ENCODE measurements at regions not wholly inside any gene's neighbourhood (a gene's known extent, or its start where the extent isn't known, plus 50 kb on each side); places are given as distances from the start of the nearest gene placed in this dataset.

DNA sequence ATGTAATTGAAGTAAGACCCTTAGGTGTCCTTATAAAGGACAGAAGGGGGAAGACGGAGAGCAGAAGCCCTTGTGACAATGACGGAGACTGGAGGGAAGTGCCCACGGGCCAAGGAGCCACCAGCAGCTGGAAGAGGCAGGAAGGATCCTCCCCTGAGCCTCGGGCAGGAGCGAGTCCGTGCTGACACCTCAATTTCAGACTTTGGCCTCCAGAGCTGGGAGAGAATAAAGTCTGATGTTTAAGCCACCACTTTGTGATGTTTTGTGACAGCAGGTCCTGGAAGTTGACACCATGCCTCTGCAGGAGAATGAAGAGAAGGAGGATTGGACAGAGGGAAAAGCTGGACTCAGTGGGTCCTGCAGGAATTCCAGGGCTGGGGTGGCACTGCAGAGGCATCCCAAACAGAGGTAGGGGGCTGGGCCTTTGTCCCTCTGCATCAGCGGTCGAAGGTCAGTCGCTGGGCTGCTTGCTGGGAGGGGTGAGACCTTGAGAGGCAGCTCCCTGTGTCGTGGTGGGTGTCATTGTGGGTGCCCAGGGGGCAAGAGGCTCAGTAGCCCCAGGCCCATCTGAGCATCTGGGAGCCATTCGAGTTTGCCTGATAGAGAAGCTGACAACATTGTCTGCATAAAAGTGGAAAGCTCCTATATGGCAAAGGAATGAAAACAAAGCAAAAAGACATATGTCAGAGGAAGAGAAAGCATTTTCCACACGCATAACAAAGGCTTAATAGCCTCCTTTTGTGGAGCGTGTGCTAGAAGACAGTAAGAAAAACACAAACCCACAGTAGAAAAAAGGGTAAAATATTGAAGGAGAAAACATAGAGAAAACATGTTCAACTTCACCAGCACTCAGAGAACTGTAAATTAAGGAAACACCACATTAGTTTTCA, 68.8 kb downstream of the RTL6 start:
- no peak for DNase-seq (ENCODE audit: low read depth)
- TF ChIP-seq CTCF (IDR thresholded peaks at IDR 0.05; ENCODE audit: insufficient read depth, low read depth, low read length, missing control alignments): no peak
- H3K4me3 ChIP-seq (ENCODE audit: low read depth, low read length): no peak overlapping the region

- H3K4me3 ChIP-seq (ENCODE audit: low read depth, low read length): no peak overlapping the region
- no peak for DNase-seq (ENCODE audit: low read depth)
- no peak for TF ChIP-seq CTCF (IDR thresholded peaks at IDR 0.05; ENCODE audit: insufficient read depth, low read depth, low read length, missing control alignments)
These were observed 70.2 kb downstream of the RTL6 start for GRCh38 chr22:44427611-44428470.

GRCh38 chr22:44426981-44427380, 71.1 kb downstream of the RTL6 start:
- TF ChIP-seq CTCF (IDR thresholded peaks at IDR 0.05; ENCODE audit: insufficient read depth, low read depth, low read length, missing control alignments): no peak
- no peak overlapping the region for H3K4me3 ChIP-seq (ENCODE audit: low read depth, low read length)
- DNase-seq (ENCODE audit: low read depth): no peak

DNA sequence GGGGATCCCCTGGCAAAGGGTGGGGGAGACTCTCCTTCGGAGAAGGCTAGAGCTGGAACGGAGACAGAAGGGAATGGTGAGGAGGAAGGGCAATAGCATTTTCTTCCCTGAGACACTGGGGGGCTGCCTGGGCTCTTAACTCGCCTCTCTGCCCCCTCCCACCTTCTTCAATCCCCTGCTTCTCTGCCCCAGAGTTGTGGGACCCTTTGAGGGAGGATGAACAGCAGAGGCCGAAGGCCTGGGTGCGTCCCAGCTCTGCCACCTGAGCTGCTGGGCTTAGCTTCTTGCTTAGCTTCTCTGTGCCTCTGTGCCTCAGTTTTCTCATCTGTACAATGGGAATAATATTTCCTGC, 72.4 kb downstream of the RTL6 start:
- no peak overlapping the region for H3K4me3 ChIP-seq (ENCODE audit: low read depth, low read length)
- TF ChIP-seq CTCF (IDR thresholded peaks at IDR 0.05; ENCODE audit: insufficient read depth, low read depth, low read length, missing control alignments): no peak
- no peak for DNase-seq (ENCODE audit: low read depth)

GRCh38 chr22:44424867-44425693, 73.0 kb downstream of the RTL6 start:
- TF ChIP-seq CTCF (IDR thresholded peaks at IDR 0.05; ENCODE audit: insufficient read depth, low read depth, low read length, missing control alignments): no peak
- no peak for DNase-seq (ENCODE audit: low read depth)

GRCh38 chr22:44424359-44424682, 73.7 kb downstream of the RTL6 start:
- DNase-seq (ENCODE audit: low read depth): no peak
- no peak overlapping the region for H3K4me3 ChIP-seq (ENCODE audit: low read depth, low read length)
- TF ChIP-seq CTCF (IDR thresholded peaks at IDR 0.05; ENCODE audit: insufficient read depth, low read depth, low read length, missing control alignments): no peak

More at GRCh38 chr22:44424867-44425693, 73.0 kb downstream of the RTL6 start:
- H3K4me3 ChIP-seq (ENCODE audit: low read depth, low read length): no peak overlapping the region

Data from GM12865 (cell line).